HUES64 (cell line): ENCODE measurements at regions not wholly inside any gene's neighbourhood (a gene's known extent, or its start where the extent isn't known, plus 50 kb on each side); places are given as distances from the start of the nearest gene placed in this dataset.

Source experiments
- H3K27ac ChIP-seq: 2 replicates; pipeline ENCODE4 v1.7.0; 2013; ENCODE audit warnings: low read depth, low read length, inconsistent platforms
- H3K27me3 ChIP-seq: 2 replicates; pipeline ENCODE4 v1.6.1; 2013; ENCODE audit warnings: mild to moderate bottlenecking, low read length; ENCODE audit not compliant: insufficient read depth
- H3K36me3 ChIP-seq: 2 replicates; pipeline ENCODE4 v1.6.1; 2013; ENCODE audit warnings: mild to moderate bottlenecking, low read length; ENCODE audit not compliant: insufficient read depth
- H3K4me1 ChIP-seq: 2 replicates; pipeline ENCODE4 v1.6.1; 2013; ENCODE audit warnings: mild to moderate bottlenecking, low read length, moderate library complexity; ENCODE audit not compliant: insufficient read depth
- H3K4me3 ChIP-seq: 2 replicates; pipeline ENCODE4 v1.5.1; 2013; ENCODE audit warnings: mild to moderate bottlenecking, low read length, moderate library complexity
- H3K9ac ChIP-seq: 2 replicates; pipeline ENCODE4 v1.6.1; 2013; ENCODE audit warnings: mild to moderate bottlenecking, low read depth, low read length
- H3K9me3 ChIP-seq: 2 replicates; pipeline ENCODE4 v1.6.1; 2013; ENCODE audit warnings: low read depth, low read length; ENCODE audit not compliant: insufficient read depth
- WGBS: fragments of 150-250, 120-280 bp; methylation state at CpG from one replicate; pipeline ENCODE4 v1.1.7; 2013; ENCODE audit warnings: missing lambda C conversion rate; 5-methylcytosine and 5-hydroxymethylcytosine counted together

GRCh38 chr16:52976539-52977167 is 76.0 kb downstream of the CHD9NB start:
- no peaks in the 10 kb centered on the region for H3K4me1 ChIP-seq
- H3K36me3 ChIP-seq: no peaks in the 10 kb centered on the region
- no peaks in the 10 kb centered on the region for H3K9me3 ChIP-seq
- H3K4me3 ChIP-seq: no peak overlapping the region
- H3K27ac ChIP-seq: no peak overlapping the region
- H3K9ac ChIP-seq: no peak overlapping the region
- H3K27me3 ChIP-seq: no peaks in the 10 kb centered on the region

GRCh38 chr16:52967744-52968143 is 85.0 kb downstream of the CHD9NB start:
- H3K27ac ChIP-seq: no peak overlapping the region
- no peaks in the 10 kb centered on the region for H3K27me3 ChIP-seq
- no peaks in the 10 kb centered on the region for H3K9me3 ChIP-seq
- H3K36me3 ChIP-seq: no peaks in the 10 kb centered on the region
- peaks cover 22% of the 10 kb centered on the region for H3K4me1 ChIP-seq
- no peak overlapping the region for H3K4me3 ChIP-seq
- no peak overlapping the region for H3K9ac ChIP-seq

GRCh38 chr16:52964290-52964689 is 88.4 kb downstream of the CHD9NB start:
- H3K36me3 ChIP-seq: no peaks in the 10 kb centered on the region
- no peak overlapping the region for H3K4me3 ChIP-seq
- H3K4me1 ChIP-seq: peaks cover 22% of the 10 kb centered on the region
- H3K9me3 ChIP-seq: no peaks in the 10 kb centered on the region
- WGBS: 79% methylated on average over 2 of the region's 2 CpGs
- no peak overlapping the region for H3K27ac ChIP-seq
- H3K27me3 ChIP-seq: no peaks in the 10 kb centered on the region
- no peak overlapping the region for H3K9ac ChIP-seq

GRCh38 chr16:52963855-52964242 is 88.8 kb downstream of the CHD9NB start:
- H3K27me3 ChIP-seq: no peaks in the 10 kb centered on the region
- H3K4me3 ChIP-seq: no peak overlapping the region
- no peak overlapping the region; the same call in 1 of the 2 replicates for H3K27ac ChIP-seq
- no peaks in the 10 kb centered on the region for H3K36me3 ChIP-seq
- H3K9me3 ChIP-seq: no peaks in the 10 kb centered on the region
- peaks cover 22% of the 10 kb centered on the region for H3K4me1 ChIP-seq
- WGBS: 77% methylated on average over 3 of the region's 4 CpGs
- no peak overlapping the region for H3K9ac ChIP-seq

GRCh38 chr16:52963212-52963854 is 89.4 kb downstream of the CHD9NB start:
- Histone ChIP-seq H3K27ac (no peak overlapping the region), H3K27me3 (no peaks in the 10 kb centered on the region), H3K4me1 (peaks cover 22% of the 10 kb centered on the region), H3K36me3 (no peaks in the 10 kb centered on the region), H3K9ac (no peak overlapping the region), H3K4me3 (no peak overlapping the region), H3K9me3 (no peaks in the 10 kb centered on the region)
- 64% methylated on average over 2 of the region's 3 CpGs for WGBS

GRCh38 chr16:52958951-52959350 is 93.7 kb downstream of the CHD9NB start:
- Histone ChIP-seq H3K27ac (no peak overlapping the region), H3K4me1 (peaks cover 8% of the 10 kb centered on the region), H3K36me3 (no peaks in the 10 kb centered on the region), H3K4me3 (no peak overlapping the region), H3K9ac (no peak overlapping the region), H3K9me3 (no peaks in the 10 kb centered on the region), H3K27me3 (no peaks in the 10 kb centered on the region)
- 94% methylated on average over 1 of the region's 1 CpG for WGBS

- Histone ChIP-seq H3K4me1 (no peaks in the 10 kb centered on the region), H3K9ac (no peak overlapping the region), H3K27me3 (no peaks in the 10 kb centered on the region), H3K36me3 (no peaks in the 10 kb centered on the region), H3K4me3 (no peak overlapping the region), H3K9me3 (no peaks in the 10 kb centered on the region), H3K27ac (no peak overlapping the region)
- 100% methylated on average over 3 of the region's 3 CpGs for WGBS
Measured at GRCh38 chr16:52957199-52957598, 95.5 kb downstream of the CHD9NB start.

GRCh38 chr16:52956044-52956443 is 96.7 kb downstream of the CHD9NB start:
- Histone ChIP-seq H3K4me1 (no peaks in the 10 kb centered on the region), H3K9me3 (no peaks in the 10 kb centered on the region), H3K4me3 (no peak overlapping the region), H3K27me3 (no peaks in the 10 kb centered on the region), H3K27ac (no peak overlapping the region), H3K9ac (no peak overlapping the region), H3K36me3 (no peaks in the 10 kb centered on the region)
- 100% methylated on average over 1 of the region's 1 CpG for WGBS

- Histone ChIP-seq H3K27me3 (no peaks in the 10 kb centered on the region), H3K9ac (no peak overlapping the region), H3K9me3 (no peaks in the 10 kb centered on the region), H3K27ac (no peak overlapping the region), H3K4me1 (no peaks in the 10 kb centered on the region), H3K4me3 (no peak overlapping the region), H3K36me3 (no peaks in the 10 kb centered on the region)
- WGBS: 82% methylated on average over 4 of the region's 4 CpGs
Measured at GRCh38 chr16:52953215-52953614, 99.5 kb downstream of the CHD9NB start.

- no peaks in the 10 kb centered on the region for H3K27me3 ChIP-seq
- WGBS: 91% methylated on average over 2 of the region's 3 CpGs
Measured at GRCh38 chr16:52948946-52949345, 103.8 kb downstream of the CHD9NB start.

GRCh38 chr16:52932321-52932720 is 120.4 kb downstream of the CHD9NB start:
- no peaks in the 10 kb centered on the region for H3K36me3 ChIP-seq
- WGBS: 91% methylated on average over 1 of the region's 2 CpGs
- H3K4me3 ChIP-seq: no peak overlapping the region
- H3K9ac ChIP-seq: no peak overlapping the region
- H3K4me1 ChIP-seq: no peaks in the 10 kb centered on the region
- H3K27ac ChIP-seq: no peak overlapping the region
- H3K9me3 ChIP-seq: no peaks in the 10 kb centered on the region
- no peaks in the 10 kb centered on the region for H3K27me3 ChIP-seq

More at GRCh38 chr16:52948946-52949345, 103.8 kb downstream of the CHD9NB start:
- H3K4me1 ChIP-seq: no peaks in the 10 kb centered on the region
- H3K36me3 ChIP-seq: no peaks in the 10 kb centered on the region
- H3K9ac ChIP-seq: no peak overlapping the region
- no peak overlapping the region for H3K4me3 ChIP-seq
- no peaks in the 10 kb centered on the region for H3K9me3 ChIP-seq
- no peak overlapping the region for H3K27ac ChIP-seq
